ENCODE measurements at regions not wholly inside any gene's neighbourhood (a gene's known extent, or its start where the extent isn't known, plus 50 kb on each side); places are given as distances from the start of the nearest gene placed in this dataset.
"Not testable (repeated sequence)": the region's sequence is repeated elsewhere in the genome, so short reads cannot be mapped to it uniquely, and the experiment has no call there.

- DNase-seq (ENCODE audit: low spot score): no peak
Measured at GRCh38 chr14:34174973-34175372, 224.1 kb upstream of the EGLN3 start.

- DNase-seq (ENCODE audit: low spot score): no peak
Measured at GRCh38 chr14:34173916-34174315, 223.0 kb upstream of the EGLN3 start.

GRCh38 chr14:34172550-34173368 is 221.9 kb upstream of the EGLN3 start:
- no peak for DNase-seq (ENCODE audit: low spot score)

GRCh38 chr14:34172173-34172451 is 221.2 kb upstream of the EGLN3 start:
- no peak for DNase-seq (ENCODE audit: low spot score)

GRCh38 chr14:34171431-34172172 is 220.7 kb upstream of the EGLN3 start:
- DNase-seq (ENCODE audit: low spot score): no peak

- DNase-seq (ENCODE audit: low spot score): no peak
Measured at GRCh38 chr14:34170882-34171281, 220.0 kb upstream of the EGLN3 start.

- no peak for DNase-seq (ENCODE audit: low spot score)
Measured at GRCh38 chr14:34169561-34169960, 218.7 kb upstream of the EGLN3 start.

GRCh38 chr14:34168656-34169055 is 217.8 kb upstream of the EGLN3 start:
- DNase-seq (ENCODE audit: low spot score): no peak

- DNase-seq (ENCODE audit: low spot score): no peak
Measured at GRCh38 chr14:34165847-34166350, 215.0 kb upstream of the EGLN3 start.

GRCh38 chr14:34164162-34164864 is 213.4 kb upstream of the EGLN3 start:
- DNase-seq (ENCODE audit: low spot score): no peak

- no peak for DNase-seq (ENCODE audit: low spot score)
Measured at GRCh38 chr14:34161351-34162082, 210.6 kb upstream of the EGLN3 start.

- DNase-seq (ENCODE audit: low spot score): no peak
Measured at GRCh38 chr14:34160619-34161018, 209.7 kb upstream of the EGLN3 start.

GRCh38 chr14:34157651-34158050 is 206.8 kb upstream of the EGLN3 start:
- no peak for DNase-seq (ENCODE audit: low spot score)

- DNase-seq (ENCODE audit: low spot score): no peak
Measured at GRCh38 chr14:34147461-34147860, 196.6 kb upstream of the EGLN3 start.

- not testable (repeated sequence) for DNase-seq (ENCODE audit: low spot score)
Measured at GRCh38 chr14:34140127-34140526, 189.3 kb upstream of the EGLN3 start.

GRCh38 chr14:34139160-34140121 is 188.6 kb upstream of the EGLN3 start:
- peak; percentile 16 for DNase-seq (ENCODE audit: low spot score)

GRCh38 chr14:34138175-34138574 is 187.3 kb upstream of the EGLN3 start:
- no peak for DNase-seq (ENCODE audit: low spot score)

GRCh38 chr14:34137001-34137745 is 186.3 kb upstream of the EGLN3 start:
- DNase-seq (ENCODE audit: low spot score): no peak

- no peak for DNase-seq (ENCODE audit: low spot score)
Measured at GRCh38 chr14:34135492-34135891, 184.6 kb upstream of the EGLN3 start.

GRCh38 chr14:34134484-34134883 is 183.6 kb upstream of the EGLN3 start:
- no peak for DNase-seq (ENCODE audit: low spot score)

Measured in globus pallidus (tissue), 1 donor.